ENCODE measurements at regions not wholly inside any gene's neighbourhood (a gene's known extent, or its start where the extent isn't known, plus 50 kb on each side); places are given as distances from the start of the nearest gene placed in this dataset.
"Not testable (repeated sequence)": the region's sequence is repeated elsewhere in the genome, so short reads cannot be mapped to it uniquely, and the experiment has no call there.

DNA sequence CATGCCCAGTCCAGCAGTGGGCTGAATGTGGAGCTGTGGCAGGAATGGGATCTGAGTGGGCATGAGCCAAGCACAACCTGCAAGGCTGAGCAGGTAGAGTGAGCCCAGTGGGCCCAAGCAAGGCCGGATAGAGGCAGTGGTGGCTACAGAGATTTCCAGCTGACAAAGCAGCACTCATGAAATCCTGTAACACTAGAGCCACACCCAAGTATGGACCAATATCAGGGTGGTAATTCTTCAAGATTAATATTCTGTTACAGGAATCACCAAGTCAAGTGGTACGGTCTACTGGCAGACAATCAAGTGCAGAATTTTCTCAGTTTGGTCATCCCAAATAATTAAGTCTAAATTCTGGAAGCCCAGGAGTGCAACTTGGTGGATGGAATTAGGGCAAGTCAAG, 132.4 kb upstream of the ENPEP start:
- Histone ChIP-seq H3K4me1 (ENCODE audit: insufficient read depth, low read length, poor library complexity, severe bottlenecking) (no peaks in the 10 kb centered on the region), H3K9me3 (ENCODE audit: low read length) (no peaks in the 10 kb centered on the region), H2AFZ (ENCODE audit: low read length) (no peak overlapping the region), H3K36me3 (ENCODE audit: insufficient read depth, low read length) (no peaks in the 10 kb centered on the region), H3K4me2 (ENCODE audit: low read length) (no peak overlapping the region), H3K4me3 (ENCODE audit: low read depth, low read length, poor library complexity, severe bottlenecking) (no peak overlapping the region), H3K9me2 (ENCODE audit: insufficient read depth, low read length) (no peaks in the 10 kb centered on the region), H3K27ac (ENCODE audit: low read depth, low read length, poor library complexity, severe bottlenecking) (no peak overlapping the region), H3K79me2 (ENCODE audit: insufficient read depth, low read depth, low read length) (no peaks in the 10 kb centered on the region), H4K20me1 (ENCODE audit: insufficient read depth, low read length) (no peaks in the 10 kb centered on the region)
- TF ChIP-seq EZH2phosphoT487 (IDR thresholded peaks at IDR 0.05; ENCODE audit: borderline replicate concordance, low read depth, low read length) = no peak
- TF ChIP-seq, protein P1, sequence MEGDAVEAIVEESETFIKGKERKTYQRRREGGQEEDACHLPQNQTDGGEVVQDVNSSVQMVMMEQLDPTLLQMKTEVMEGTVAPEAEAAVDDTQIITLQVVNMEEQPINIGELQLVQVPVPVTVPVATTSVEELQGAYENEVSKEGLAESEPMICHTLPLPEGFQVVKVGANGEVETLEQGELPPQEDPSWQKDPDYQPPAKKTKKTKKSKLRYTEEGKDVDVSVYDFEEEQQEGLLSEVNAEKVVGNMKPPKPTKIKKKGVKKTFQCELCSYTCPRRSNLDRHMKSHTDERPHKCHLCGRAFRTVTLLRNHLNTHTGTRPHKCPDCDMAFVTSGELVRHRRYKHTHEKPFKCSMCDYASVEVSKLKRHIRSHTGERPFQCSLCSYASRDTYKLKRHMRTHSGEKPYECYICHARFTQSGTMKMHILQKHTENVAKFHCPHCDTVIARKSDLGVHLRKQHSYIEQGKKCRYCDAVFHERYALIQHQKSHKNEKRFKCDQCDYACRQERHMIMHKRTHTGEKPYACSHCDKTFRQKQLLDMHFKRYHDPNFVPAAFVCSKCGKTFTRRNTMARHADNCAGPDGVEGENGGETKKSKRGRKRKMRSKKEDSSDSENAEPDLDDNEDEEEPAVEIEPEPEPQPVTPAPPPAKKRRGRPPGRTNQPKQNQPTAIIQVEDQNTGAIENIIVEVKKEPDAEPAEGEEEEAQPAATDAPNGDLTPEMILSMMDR (conservative IDR thresholded peaks at IDR 0.05; ENCODE audit: low read length) = no peak
- intact Hi-C loops (cut with micrococcal nuclease; ENCODE audit: unreplicated experiment) = no loop called here
- no TSS peak for BruUV-seq (replicated peaks)
- ChIA-PET POLR2A (interaction anchor here (0.6 to 1.3 kb wide), 2 partner anchors 9 to 516 kb away, joined by 3 read pairs; no protein-coding TSS in a partner anchor), CTCF (ENCODE audit: unreplicated experiment) (no interaction called here)
- DNase-seq (ENCODE audit: low spot score) = no peak

DNA sequence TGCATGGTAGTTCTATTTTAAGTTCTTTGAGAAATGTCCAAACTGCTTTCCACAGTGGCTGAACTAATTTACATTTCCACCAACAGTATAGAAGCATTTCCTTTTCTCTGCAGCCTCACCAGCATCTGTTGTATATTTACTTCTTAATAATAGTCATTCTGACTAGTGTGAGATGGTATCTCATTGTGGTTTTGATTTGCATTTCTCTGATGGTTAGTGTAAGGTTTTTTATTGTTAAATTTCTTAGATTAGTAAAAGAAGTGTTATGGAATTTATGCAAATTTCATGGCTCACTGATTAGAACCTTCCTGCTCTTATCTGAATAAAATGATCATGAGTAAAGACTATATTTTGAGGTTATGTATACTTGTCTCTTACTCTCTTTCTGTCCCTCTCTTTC, 134.8 kb upstream of the ENPEP start:
- DNase-seq (ENCODE audit: low spot score); CTCF ChIA-PET (ENCODE audit: unreplicated experiment); H3K4me3 ChIP-seq (ENCODE audit: low read depth, low read length, poor library complexity, severe bottlenecking); intact Hi-C loops (cut with micrococcal nuclease; ENCODE audit: unreplicated experiment); H3K4me2 ChIP-seq (ENCODE audit: low read length); POLR2A ChIA-PET; H3K36me3 ChIP-seq (ENCODE audit: insufficient read depth, low read length); H3K27ac ChIP-seq (ENCODE audit: low read depth, low read length, poor library complexity, severe bottlenecking); H3K79me2 ChIP-seq (ENCODE audit: insufficient read depth, low read depth, low read length); BruUV-seq (replicated peaks); H4K20me1 ChIP-seq (ENCODE audit: insufficient read depth, low read length); H3K9me3 ChIP-seq (ENCODE audit: low read length); H3K4me1 ChIP-seq (ENCODE audit: insufficient read depth, low read length, poor library complexity, severe bottlenecking); H2AFZ ChIP-seq (ENCODE audit: low read length); H3K9me2 ChIP-seq (ENCODE audit: insufficient read depth, low read length): not testable (repeated sequence)

DNA sequence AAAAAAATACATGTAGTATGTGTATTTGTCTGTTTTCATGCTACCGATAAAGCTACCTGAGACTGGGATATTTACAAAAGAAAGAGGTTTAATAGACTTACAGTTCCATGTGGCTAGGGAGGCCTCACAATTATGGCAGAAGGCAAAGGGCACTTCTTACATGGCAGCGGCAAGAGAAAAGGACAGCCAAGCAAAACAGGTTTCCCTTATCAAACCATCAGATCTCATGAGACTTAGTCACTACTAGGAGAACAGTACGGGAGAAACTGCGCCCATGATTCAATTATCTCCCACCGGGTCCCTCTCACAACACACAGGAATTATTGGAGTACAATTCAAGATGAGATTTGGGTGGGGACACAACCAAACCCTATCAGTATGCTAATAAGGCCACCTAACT, 137.0 kb upstream of the ELOVL6 start:
- Histone ChIP-seq H3K9me2 (ENCODE audit: insufficient read depth, low read length) (no peaks in the 10 kb centered on the region), H2AFZ (ENCODE audit: low read length) (no peak overlapping the region), H3K4me2 (ENCODE audit: low read length) (no peak overlapping the region), H3K4me3 (ENCODE audit: low read depth, low read length, poor library complexity, severe bottlenecking) (no peak overlapping the region), H4K20me1 (ENCODE audit: insufficient read depth, low read length) (no peaks in the 10 kb centered on the region), H3K9me3 (ENCODE audit: low read length) (no peaks in the 10 kb centered on the region), H3K27ac (ENCODE audit: low read depth, low read length, poor library complexity, severe bottlenecking) (no peak overlapping the region), H3K79me2 (ENCODE audit: insufficient read depth, low read depth, low read length) (no peaks in the 10 kb centered on the region), H3K36me3 (ENCODE audit: insufficient read depth, low read length) (no peaks in the 10 kb centered on the region), H3K4me1 (ENCODE audit: insufficient read depth, low read length, poor library complexity, severe bottlenecking) (no peaks in the 10 kb centered on the region)
- BruUV-seq (replicated peaks) = no TSS peak
- no peak for TF ChIP-seq EZH2phosphoT487 (IDR thresholded peaks at IDR 0.05; ENCODE audit: borderline replicate concordance, low read depth, low read length)
- TF ChIP-seq, protein P1 (conservative IDR thresholded peaks at IDR 0.05; ENCODE audit: low read length) = no peak
- ChIA-PET POLR2A (no interaction called here), CTCF (ENCODE audit: unreplicated experiment) (no interaction called here)
- DNase-seq (ENCODE audit: low spot score) = no peak
- intact Hi-C loops (cut with micrococcal nuclease; ENCODE audit: unreplicated experiment) = no loop called here

All from OCI-LY7 (cell line).